CD4-positive, alpha-beta T cell (primary cell): ENCODE measurements at regions not wholly inside any gene's neighbourhood (a gene's known extent, or its start where the extent isn't known, plus 50 kb on each side); places are given as distances from the start of the nearest gene placed in this dataset.

Source experiments
- ATAC-seq: fragments of 200-7000 bp; cut with Tn5 transposase; one replicate; pipeline ENCODE4 v1.10.0; 2022; ENCODE audit warnings: mild to moderate bottlenecking; ENCODE audit not compliant: poor library complexity
- CTCF ChIA-PET: fragments of 350-600 bp; sonication (Branson Sonifier 250); formaldehyde crosslinking; loops from one replicate; lab custom pipeline; 2021; ENCODE audit warnings: antibody characterized with exemption, inconsistent platforms; lab: Charles Lee
- POLR2A ChIA-PET: fragments of 350-600 bp; sonication (Branson Sonifier 250); formaldehyde crosslinking; loops from one replicate; lab custom pipeline; 2021; ENCODE audit warnings: antibody characterized with exemption, inconsistent platforms; lab: Charles Lee
- DNase-seq, 14 experiments: peaks; one replicate each; pipeline ENCODE4 v3.0.0-alpha.2; 2013 to 2020; ENCODE audit warnings: mixed read lengths in 2 of 14
- H3K27ac ChIP-seq, 2 donors: one replicate each; pipeline versions ENCODE4 v1.5.1 to v1.7.0; 2013; ENCODE audit warnings: low read length in 2 of 2, low read depth in 1 of 2, mild to moderate bottlenecking in 1 of 2
- H3K27me3 ChIP-seq, 2 experiments: 1 replicate in 1 of 2; 2 replicates in 1 of 2; pipeline versions ENCODE4 v1.6.1 to v1.7.0; 2013; ENCODE audit warnings: low read length in 2 of 2, control low read depth in 1 of 2, mild to moderate bottlenecking in 1 of 2, moderate library complexity in 1 of 2; ENCODE audit not compliant: insufficient read depth in 2 of 2, control insufficient read depth in 1 of 2
- H3K36me3 ChIP-seq: one replicate; pipeline ENCODE4 v1.6.1; 2013; ENCODE audit warnings: low read length, control low read depth; ENCODE audit not compliant: insufficient read depth
- H3K4me1 ChIP-seq: one replicate; pipeline ENCODE4 v1.6.1; 2013; ENCODE audit warnings: low read length, control low read depth; ENCODE audit not compliant: insufficient read depth
- H3K4me3 ChIP-seq: one replicate; pipeline ENCODE4 v1.5.1; 2013; ENCODE audit warnings: mild to moderate bottlenecking, low read length, moderate library complexity
- H3K9me3 ChIP-seq, 2 experiments: 1 replicate in 1 of 2; 2 replicates in 1 of 2; pipeline versions ENCODE4 v1.6.1 to v1.7.0; 2013; ENCODE audit warnings: low read length in 2 of 2, mild to moderate bottlenecking in 2 of 2, control low read depth in 1 of 2, moderate library complexity in 1 of 2; ENCODE audit not compliant: control insufficient read depth in 1 of 2, insufficient read depth in 1 of 2
- H3K27ac Mint-ChIP-seq: one replicate; pipeline ENCODE4 v1.8.0; 2020; ENCODE audit warnings: mixed read lengths
- H3K27me3 Mint-ChIP-seq: one replicate; pipeline ENCODE4 v1.8.0; 2021; ENCODE audit warnings: mixed read lengths
- H3K36me3 Mint-ChIP-seq: one replicate; pipeline ENCODE4 v1.8.0; 2021; ENCODE audit warnings: low read depth, mixed read lengths
- H3K4me1 Mint-ChIP-seq: one replicate; pipeline ENCODE4 v1.8.0; 2021; ENCODE audit warnings: low read depth, mixed read lengths
- H3K4me3 Mint-ChIP-seq: one replicate; pipeline ENCODE4 v1.8.0; 2020; ENCODE audit warnings: mild to moderate bottlenecking, mixed read lengths
- H3K9me3 Mint-ChIP-seq: one replicate; pipeline ENCODE4 v1.8.0; 2020; ENCODE audit warnings: mixed read lengths
- intact Hi-C, 2 experiments: fragments of 100-400 bp; cut with DNase I in 1 of 2; cut with micrococcal nuclease in 1 of 2; formaldehyde crosslinking; loops; one replicate each; pipeline versions ENCODE4 v1.15.1 to v1.9.0; 2023 to 2025; cut with DNase I, micrococcal nuclease
- TF ChIP-seq, protein P1 (sequence below): fragments of 200-600 bp; IDR thresholded peaks from one replicate; pipeline ENCODE4 v1.8.0; 2022; ENCODE audit warnings: antibody characterized with exemption, mild to moderate bottlenecking

DNA sequence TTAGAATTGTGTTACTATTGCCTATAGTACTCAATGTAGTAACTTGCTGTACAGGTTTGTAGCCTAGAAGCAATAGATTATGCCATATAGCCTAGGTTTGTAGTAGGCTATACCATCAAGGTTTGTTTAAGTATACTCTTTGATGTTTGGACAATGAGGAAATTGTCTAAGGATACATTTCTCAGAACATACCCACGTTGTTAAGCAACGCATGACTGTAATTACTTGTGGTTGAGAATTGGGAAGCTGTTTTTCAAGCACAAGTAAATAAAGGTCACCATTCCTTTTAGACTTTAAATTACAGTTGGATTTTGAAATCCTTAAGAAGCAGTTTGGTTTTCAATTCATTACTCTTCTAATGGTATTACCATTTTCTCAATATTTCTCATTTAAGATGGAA lies 89.8 kb upstream of the KCNH7 start:
- CTCF ChIA-PET = no interaction called here
- peaks cover 2% of the 10 kb centered on the region for H3K9me3 Mint-ChIP-seq

DNA sequence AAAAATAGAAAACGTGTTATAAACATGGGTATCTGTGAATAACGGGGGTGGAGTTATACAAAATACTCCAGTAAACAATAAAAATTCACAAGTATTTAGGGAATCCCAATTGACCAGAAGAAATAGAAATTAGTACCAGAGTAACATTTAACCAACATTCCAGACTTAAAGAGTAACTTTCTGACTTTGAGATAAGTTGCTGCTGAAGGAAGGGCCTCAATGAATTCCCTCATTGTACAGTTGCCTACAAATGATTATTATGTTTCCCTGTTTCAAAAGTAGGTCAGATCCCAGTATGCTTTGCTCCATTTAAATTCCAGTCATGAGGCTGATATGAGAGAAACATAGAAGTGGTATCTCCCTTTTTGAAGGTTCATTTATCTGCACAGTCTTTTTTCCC lies 88.3 kb upstream of the KCNH7 start:
- Histone ChIP-seq H3K27me3 (no peaks in the 10 kb centered on the region), H3K27ac (no peak overlapping the region), H3K36me3 (no peaks in the 10 kb centered on the region), H3K4me1 (no peaks in the 10 kb centered on the region), H3K4me3 (no peak overlapping the region), H3K9me3 (no peaks in the 10 kb centered on the region)
- DNase-seq = no peak
- peaks cover 2% of the 10 kb centered on the region for H3K9me3 Mint-ChIP-seq
- no peak for ATAC-seq
- intact Hi-C loops = no loop called here
- ChIA-PET CTCF (no interaction called here), POLR2A (no interaction called here)
- TF ChIP-seq, protein P1, sequence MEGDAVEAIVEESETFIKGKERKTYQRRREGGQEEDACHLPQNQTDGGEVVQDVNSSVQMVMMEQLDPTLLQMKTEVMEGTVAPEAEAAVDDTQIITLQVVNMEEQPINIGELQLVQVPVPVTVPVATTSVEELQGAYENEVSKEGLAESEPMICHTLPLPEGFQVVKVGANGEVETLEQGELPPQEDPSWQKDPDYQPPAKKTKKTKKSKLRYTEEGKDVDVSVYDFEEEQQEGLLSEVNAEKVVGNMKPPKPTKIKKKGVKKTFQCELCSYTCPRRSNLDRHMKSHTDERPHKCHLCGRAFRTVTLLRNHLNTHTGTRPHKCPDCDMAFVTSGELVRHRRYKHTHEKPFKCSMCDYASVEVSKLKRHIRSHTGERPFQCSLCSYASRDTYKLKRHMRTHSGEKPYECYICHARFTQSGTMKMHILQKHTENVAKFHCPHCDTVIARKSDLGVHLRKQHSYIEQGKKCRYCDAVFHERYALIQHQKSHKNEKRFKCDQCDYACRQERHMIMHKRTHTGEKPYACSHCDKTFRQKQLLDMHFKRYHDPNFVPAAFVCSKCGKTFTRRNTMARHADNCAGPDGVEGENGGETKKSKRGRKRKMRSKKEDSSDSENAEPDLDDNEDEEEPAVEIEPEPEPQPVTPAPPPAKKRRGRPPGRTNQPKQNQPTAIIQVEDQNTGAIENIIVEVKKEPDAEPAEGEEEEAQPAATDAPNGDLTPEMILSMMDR = no peak
- H3K36me3 Mint-ChIP-seq = no peaks in the 10 kb centered on the region
- no peak overlapping the region for H3K27ac Mint-ChIP-seq
- H3K4me3 Mint-ChIP-seq = no peak overlapping the region
- no peaks in the 10 kb centered on the region for H3K27me3 Mint-ChIP-seq
- H3K4me1 Mint-ChIP-seq = no peaks in the 10 kb centered on the region

More for the DNA sequence above, 89.8 kb upstream of the KCNH7 start:
- TF ChIP-seq, protein P1 = no peak
- no peak overlapping the region for H3K27ac ChIP-seq
- H3K9me3 ChIP-seq = no peaks in the 10 kb centered on the region
- H3K4me3 ChIP-seq = no peak overlapping the region
- no peaks in the 10 kb centered on the region for H3K4me1 ChIP-seq
- Mint-ChIP-seq H3K4me3 (no peak overlapping the region), H3K27ac (no peak overlapping the region), H3K27me3 (no peaks in the 10 kb centered on the region), H3K36me3 (no peaks in the 10 kb centered on the region), H3K4me1 (no peaks in the 10 kb centered on the region)
- ATAC-seq = no peak
- H3K27me3 ChIP-seq = no peaks in the 10 kb centered on the region
- DNase-seq = no peak
- POLR2A ChIA-PET = no interaction called here
- intact Hi-C loops = no loop called here
- no peaks in the 10 kb centered on the region for H3K36me3 ChIP-seq

DNA sequence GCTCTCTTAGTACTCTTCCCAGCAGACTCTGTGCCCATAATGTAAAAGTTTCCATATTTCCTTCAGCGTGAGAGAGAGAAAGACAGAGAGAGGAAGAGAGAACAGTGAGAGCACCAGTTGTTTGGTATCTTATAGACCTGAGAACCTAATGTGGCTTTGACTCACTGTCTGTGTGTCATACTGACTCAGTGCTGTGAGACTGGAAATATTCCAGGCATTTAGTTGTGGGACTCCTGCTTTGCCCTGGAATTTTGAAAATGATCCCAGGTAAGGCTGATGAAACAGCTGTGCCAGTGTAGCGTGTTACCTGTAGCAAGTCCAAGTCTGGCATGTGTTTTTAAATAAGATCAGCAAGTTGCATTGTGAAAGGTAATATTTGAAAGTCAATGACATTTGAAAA lies 87.9 kb upstream of the KCNH7 start:
- H3K4me1 ChIP-seq = no peaks in the 10 kb centered on the region
- intact Hi-C loops = no loop called here
- H3K36me3 ChIP-seq = no peaks in the 10 kb centered on the region
- Mint-ChIP-seq H3K9me3 (peaks cover 2% of the 10 kb centered on the region), H3K27ac (no peak overlapping the region), H3K27me3 (no peaks in the 10 kb centered on the region), H3K36me3 (no peaks in the 10 kb centered on the region), H3K4me1 (no peaks in the 10 kb centered on the region), H3K4me3 (no peak overlapping the region)
- CTCF ChIA-PET = no interaction called here
- TF ChIP-seq, protein P1 = no peak
- H3K27ac ChIP-seq = no peak overlapping the region
- POLR2A ChIA-PET = no interaction called here
- DNase-seq = no peak
- ATAC-seq = no peak
- H3K9me3 ChIP-seq = no peaks in the 10 kb centered on the region
- H3K27me3 ChIP-seq = no peaks in the 10 kb centered on the region
- H3K4me3 ChIP-seq = no peak overlapping the region
